ENCODE measurements at regions not wholly inside any gene's neighbourhood (a gene's known extent, or its start where the extent isn't known, plus 50 kb on each side); places are given as distances from the start of the nearest gene placed in this dataset.
"Not testable (repeated sequence)": the region's sequence is repeated elsewhere in the genome, so short reads cannot be mapped to it uniquely, and the experiment has no call there.

- in situ Hi-C loops (cut with HindIII; ENCODE audit: low pct_ligation_motif_present, low sequenced_read_pairs); H3K36me3 ChIP-seq (replicated peaks); H3K27me3 ChIP-seq (replicated peaks); H3K27ac ChIP-seq; H3K4me3 ChIP-seq (ENCODE audit: low read depth, low read length); DNase-seq: not testable (repeated sequence)
- peak; percentile 13 for TF ChIP-seq CTCF (IDR thresholded peaks at IDR 0.05; ENCODE audit: low read depth, low read length, missing control alignments)
Observed at GRCh38 chr2:89154247-89154682, 462.8 kb downstream of the RPIA start.

- H3K27me3 ChIP-seq (replicated peaks); H3K4me3 ChIP-seq (ENCODE audit: low read depth, low read length); H3K27ac ChIP-seq; DNase-seq; in situ Hi-C loops (cut with HindIII; ENCODE audit: low pct_ligation_motif_present, low sequenced_read_pairs); H3K36me3 ChIP-seq (replicated peaks): not testable (repeated sequence)
Observed at GRCh38 chr2:89160306-89160705, 468.8 kb downstream of the RPIA start.

- H3K27ac ChIP-seq; in situ Hi-C loops (cut with HindIII; ENCODE audit: low pct_ligation_motif_present, low sequenced_read_pairs); H3K4me3 ChIP-seq (ENCODE audit: low read depth, low read length); H3K27me3 ChIP-seq (replicated peaks); DNase-seq; H3K36me3 ChIP-seq (replicated peaks): not testable (repeated sequence)
Observed at GRCh38 chr2:89161626-89162025, 470.2 kb downstream of the RPIA start.

GRCh38 chr2:89170506-89171173 is 479.2 kb downstream of the RPIA start:
- H3K27ac ChIP-seq; in situ Hi-C loops (cut with HindIII; ENCODE audit: low pct_ligation_motif_present, low sequenced_read_pairs); DNase-seq; H3K4me3 ChIP-seq (ENCODE audit: low read depth, low read length); H3K27me3 ChIP-seq (replicated peaks); H3K36me3 ChIP-seq (replicated peaks): not testable (repeated sequence)

- H3K27ac ChIP-seq; DNase-seq; H3K36me3 ChIP-seq (replicated peaks); H3K27me3 ChIP-seq (replicated peaks); in situ Hi-C loops (cut with HindIII; ENCODE audit: low pct_ligation_motif_present, low sequenced_read_pairs); H3K4me3 ChIP-seq (ENCODE audit: low read depth, low read length): not testable (repeated sequence)
Observed at GRCh38 chr2:89171174-89171519, 479.7 kb downstream of the RPIA start.

- in situ Hi-C loops (cut with HindIII; ENCODE audit: low pct_ligation_motif_present, low sequenced_read_pairs); H3K27ac ChIP-seq: not testable (repeated sequence)
Observed at GRCh38 chr2:89177004-89177403, 485.5 kb downstream of the RPIA start.

GRCh38 chr2:89182221-89182620 is 490.7 kb downstream of the RPIA start:
- H3K27ac ChIP-seq; H3K36me3 ChIP-seq (replicated peaks); in situ Hi-C loops (cut with HindIII; ENCODE audit: low pct_ligation_motif_present, low sequenced_read_pairs); H3K4me3 ChIP-seq (ENCODE audit: low read depth, low read length); H3K27me3 ChIP-seq (replicated peaks); DNase-seq: not testable (repeated sequence)

More at GRCh38 chr2:89177004-89177403, 485.5 kb downstream of the RPIA start:
- not testable (repeated sequence) for H3K4me3 ChIP-seq (ENCODE audit: low read depth, low read length); H3K36me3 ChIP-seq (replicated peaks); DNase-seq; H3K27me3 ChIP-seq (replicated peaks)

GRCh38 chr2:89184746-89185145 is 493.3 kb downstream of the RPIA start:
- DNase-seq; H3K4me3 ChIP-seq (ENCODE audit: low read depth, low read length); H3K27ac ChIP-seq; H3K36me3 ChIP-seq (replicated peaks); H3K27me3 ChIP-seq (replicated peaks); in situ Hi-C loops (cut with HindIII; ENCODE audit: low pct_ligation_motif_present, low sequenced_read_pairs): not testable (repeated sequence)

- H3K27ac ChIP-seq; H3K27me3 ChIP-seq (replicated peaks); H3K36me3 ChIP-seq (replicated peaks); H3K4me3 ChIP-seq (ENCODE audit: low read depth, low read length); in situ Hi-C loops (cut with HindIII; ENCODE audit: low pct_ligation_motif_present, low sequenced_read_pairs); DNase-seq: not testable (repeated sequence)
Observed at GRCh38 chr2:89195636-89196251, 504.3 kb downstream of the RPIA start.

GRCh38 chr2:89196719-89197118 is 505.2 kb downstream of the RPIA start:
- H3K36me3 ChIP-seq (replicated peaks); DNase-seq; H3K27ac ChIP-seq; in situ Hi-C loops (cut with HindIII; ENCODE audit: low pct_ligation_motif_present, low sequenced_read_pairs); H3K27me3 ChIP-seq (replicated peaks); H3K4me3 ChIP-seq (ENCODE audit: low read depth, low read length): not testable (repeated sequence)

GRCh38 chr2:89198026-89198425 is 506.6 kb downstream of the RPIA start:
- H3K27ac ChIP-seq; H3K36me3 ChIP-seq (replicated peaks); H3K27me3 ChIP-seq (replicated peaks); H3K4me3 ChIP-seq (ENCODE audit: low read depth, low read length); in situ Hi-C loops (cut with HindIII; ENCODE audit: low pct_ligation_motif_present, low sequenced_read_pairs); DNase-seq: not testable (repeated sequence)

GRCh38 chr2:89199453-89200246 is 508.2 kb downstream of the RPIA start:
- DNase-seq; H3K36me3 ChIP-seq (replicated peaks); H3K27ac ChIP-seq; H3K27me3 ChIP-seq (replicated peaks); in situ Hi-C loops (cut with HindIII; ENCODE audit: low pct_ligation_motif_present, low sequenced_read_pairs); H3K4me3 ChIP-seq (ENCODE audit: low read depth, low read length): not testable (repeated sequence)

- H3K4me3 ChIP-seq (ENCODE audit: low read depth, low read length); DNase-seq; in situ Hi-C loops (cut with HindIII; ENCODE audit: low pct_ligation_motif_present, low sequenced_read_pairs); H3K27me3 ChIP-seq (replicated peaks); H3K36me3 ChIP-seq (replicated peaks); H3K27ac ChIP-seq: not testable (repeated sequence)
Observed at GRCh38 chr2:89200247-89200527, 508.7 kb downstream of the RPIA start.

Data from brain microvascular endothelial cell (primary cell).